ENCODE measurements at regions not wholly inside any gene's neighbourhood (a gene's known extent, or its start where the extent isn't known, plus 50 kb on each side); places are given as distances from the start of the nearest gene placed in this dataset.

- peak overlapping the region; percentile 94 to 98 for H3K27ac Mint-ChIP-seq
- peaks cover 0 to 16% of the 10 kb centered on the region in 2 donors for H3K9me3 Mint-ChIP-seq
- peaks cover 8 to 40% of the 10 kb centered on the region in 2 donors for H3K36me3 Mint-ChIP-seq
- DNase-seq (ENCODE audit: low spot score in 2 of 2) (peak; percentile 64 to 70), ATAC-seq (peak; percentile 56 to 70)
These were observed 108.8 kb upstream of the ATF7IP start for GRCh38 chr12:14256555-14257169.

GRCh38 chr12:14257303-14257733, 108.2 kb upstream of the ATF7IP start:
- ATAC-seq (peak in 1 of 2 donors; percentile 50), DNase-seq (ENCODE audit: low spot score in 2 of 2) (no peak)
- peaks cover 8 to 40% of the 10 kb centered on the region in 2 donors for H3K36me3 Mint-ChIP-seq
- H3K9me3 Mint-ChIP-seq: peaks cover 0 to 16% of the 10 kb centered on the region in 2 donors
- H3K27ac Mint-ChIP-seq: peak overlapping the region; percentile 94 to 98

- ATAC-seq (peak; percentile 38 to 76), DNase-seq (ENCODE audit: low spot score in 2 of 2) (peak; percentile 74 to 78)
- H3K27ac Mint-ChIP-seq: peak overlapping the region; percentile 94 to 98
- peaks cover 0 to 16% of the 10 kb centered on the region in 2 donors for H3K9me3 Mint-ChIP-seq
- H3K36me3 Mint-ChIP-seq: peaks cover 8 to 40% of the 10 kb centered on the region in 2 donors
These were observed 107.5 kb upstream of the ATF7IP start for GRCh38 chr12:14257734-14258574.

GRCh38 chr12:14258575-14258940, 106.9 kb upstream of the ATF7IP start:
- H3K9me3 Mint-ChIP-seq: peaks cover 0 to 16% of the 10 kb centered on the region in 2 donors
- ATAC-seq (no peak), DNase-seq (ENCODE audit: low spot score in 2 of 2) (no peak)
- peaks cover 8 to 40% of the 10 kb centered on the region in 2 donors for H3K36me3 Mint-ChIP-seq
- peak overlapping the region; percentile 75 to 94 for H3K27ac Mint-ChIP-seq

DNA sequence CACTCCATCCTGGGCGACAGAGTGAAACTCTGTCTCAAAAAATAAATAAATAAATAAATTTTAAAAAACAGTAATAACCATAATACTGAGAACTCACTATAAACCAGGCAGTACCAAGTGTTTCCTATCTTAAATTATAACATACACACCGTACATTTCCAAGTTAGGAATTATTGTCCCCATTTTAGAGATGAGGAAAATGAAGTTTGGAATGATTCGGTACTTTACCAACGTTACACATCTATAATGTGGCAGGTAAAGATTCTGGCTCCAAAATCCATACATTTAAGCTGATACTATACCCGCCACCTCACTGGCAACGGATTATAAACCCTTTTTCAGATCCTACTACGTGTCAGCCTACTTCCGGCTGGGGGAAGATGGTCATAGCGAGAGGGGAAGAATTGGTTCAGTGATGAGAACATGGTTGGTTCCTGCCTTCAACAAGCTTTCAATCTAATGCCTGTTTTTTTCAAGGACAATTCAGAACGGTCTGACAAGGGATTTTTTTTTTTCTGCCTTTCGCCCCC, 105.9 kb upstream of the ATF7IP start:
- no peak for ATAC-seq
- Mint-ChIP-seq H3K9me3 (peaks cover 2 to 17% of the 10 kb centered on the region in 2 donors), H3K27ac (no peak overlapping the region), H3K36me3 (peaks cover 8 to 39% of the 10 kb centered on the region in 2 donors)
- no peak for DNase-seq (ENCODE audit: low spot score in 2 of 2)

GRCh38 chr12:14260011-14260993, 105.2 kb upstream of the ATF7IP start:
- no peak for ATAC-seq
- peaks cover 8 to 32% of the 10 kb centered on the region in 2 donors for H3K36me3 Mint-ChIP-seq

DNA sequence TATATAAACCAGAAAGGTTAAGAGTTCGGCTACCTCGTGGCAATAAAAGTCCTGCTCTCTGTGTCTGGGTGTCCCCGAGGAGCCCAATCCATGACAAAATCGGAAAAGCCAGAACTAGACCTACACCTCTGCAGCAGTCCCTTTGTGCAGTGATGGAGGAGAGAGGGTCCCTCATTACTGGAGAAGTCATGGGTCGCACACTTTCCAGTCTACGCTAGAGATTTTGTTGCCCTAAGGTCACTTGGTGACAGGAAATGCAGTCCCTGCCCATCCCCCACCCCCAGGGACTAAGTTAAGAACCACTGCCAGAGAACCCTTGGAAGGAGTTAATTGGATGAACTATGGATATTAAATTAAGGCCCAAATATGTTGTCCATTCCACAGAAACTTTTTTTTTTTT, 104.4 kb upstream of the ATF7IP start:
- DNase-seq (ENCODE audit: low spot score in 2 of 2): no peak
- Mint-ChIP-seq H3K27ac (no peak overlapping the region), H3K9me3 (peaks cover 5 to 12% of the 10 kb centered on the region in 2 donors), H3K36me3 (peaks cover 8 to 30% of the 10 kb centered on the region in 2 donors)
- ATAC-seq: no peak

More at GRCh38 chr12:14260011-14260993, 105.2 kb upstream of the ATF7IP start:
- no peak overlapping the region for H3K27ac Mint-ChIP-seq
- peaks cover 5 to 14% of the 10 kb centered on the region in 2 donors for H3K9me3 Mint-ChIP-seq
- DNase-seq (ENCODE audit: low spot score in 2 of 2): no peak

- DNase-seq (ENCODE audit: low spot score in 2 of 2) (no peak), ATAC-seq (no peak)
- H3K9me3 Mint-ChIP-seq: peaks cover 5 to 12% of the 10 kb centered on the region in 2 donors
- H3K27ac Mint-ChIP-seq: no peak overlapping the region
- peaks cover 8 to 30% of the 10 kb centered on the region in 2 donors for H3K36me3 Mint-ChIP-seq
These were observed 103.6 kb upstream of the ATF7IP start for GRCh38 chr12:14261861-14262260.

DNA sequence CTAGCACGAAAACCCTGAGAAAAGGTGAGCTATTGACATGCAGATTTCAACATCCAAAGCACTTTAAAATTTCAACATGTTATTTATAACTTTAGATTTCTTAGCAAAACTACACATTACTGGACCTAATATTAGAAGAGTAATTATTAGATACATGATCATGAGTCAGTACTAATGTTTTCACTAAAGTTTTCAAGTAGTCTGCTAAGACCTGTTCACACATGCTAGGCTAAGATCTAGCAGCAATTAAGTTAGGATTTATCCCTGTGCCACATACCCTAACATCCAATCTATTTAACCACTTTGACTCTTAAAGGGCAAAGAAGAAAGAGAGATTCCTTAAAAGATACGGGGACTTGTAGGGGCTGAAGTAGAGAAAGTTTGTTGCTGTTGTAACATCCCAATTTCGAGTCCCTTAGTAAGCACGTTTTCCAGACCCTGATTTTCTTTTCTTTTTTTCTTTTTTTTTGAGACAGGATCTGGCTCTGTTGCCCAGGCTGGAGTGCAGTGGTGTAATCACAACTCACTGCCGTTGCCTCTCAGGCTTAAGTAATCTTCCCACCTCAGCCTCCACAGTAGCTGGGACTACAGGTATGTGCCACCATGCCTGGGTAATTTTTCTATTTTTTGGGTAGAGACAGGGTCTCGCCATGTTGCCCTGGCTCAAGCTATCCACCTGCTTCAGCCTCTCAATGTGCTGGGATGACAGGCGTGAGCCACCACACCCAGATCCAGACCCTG, 102.5 kb upstream of the ATF7IP start:
- Mint-ChIP-seq H3K9me3 (peaks cover 5 to 12% of the 10 kb centered on the region in 2 donors), H3K27ac (no peak overlapping the region), H3K36me3 (peaks cover 5 to 24% of the 10 kb centered on the region in 2 donors)
- ATAC-seq (no peak), DNase-seq (ENCODE audit: low spot score in 2 of 2) (no peak)

DNA sequence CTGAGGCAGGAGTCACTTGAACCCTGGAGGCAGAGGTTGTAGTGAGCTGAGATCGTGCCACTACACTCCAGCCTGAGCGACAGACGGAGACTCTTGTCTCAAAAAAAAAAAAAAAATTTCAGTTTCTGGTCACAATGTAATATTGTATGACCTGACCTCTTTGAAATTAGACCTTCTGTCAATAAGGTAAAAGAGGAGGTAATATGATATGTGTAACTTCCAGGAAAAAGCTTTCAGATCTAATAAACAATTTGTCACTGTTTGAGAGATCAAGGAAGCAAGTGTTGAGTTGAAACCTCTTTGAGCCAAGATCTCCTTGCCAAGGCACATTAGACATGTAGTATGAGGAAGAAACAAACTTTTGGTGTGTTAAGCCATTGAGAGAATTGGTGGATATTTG, 101.7 kb upstream of the ATF7IP start:
- no peak for DNase-seq (ENCODE audit: low spot score in 2 of 2)
- Mint-ChIP-seq H3K36me3 (peaks cover under 1 to 16% of the 10 kb centered on the region in 2 donors), H3K27ac (no peak overlapping the region), H3K9me3 (peaks cover 5 to 9% of the 10 kb centered on the region in 2 donors)
- ATAC-seq: no peak

DNA sequence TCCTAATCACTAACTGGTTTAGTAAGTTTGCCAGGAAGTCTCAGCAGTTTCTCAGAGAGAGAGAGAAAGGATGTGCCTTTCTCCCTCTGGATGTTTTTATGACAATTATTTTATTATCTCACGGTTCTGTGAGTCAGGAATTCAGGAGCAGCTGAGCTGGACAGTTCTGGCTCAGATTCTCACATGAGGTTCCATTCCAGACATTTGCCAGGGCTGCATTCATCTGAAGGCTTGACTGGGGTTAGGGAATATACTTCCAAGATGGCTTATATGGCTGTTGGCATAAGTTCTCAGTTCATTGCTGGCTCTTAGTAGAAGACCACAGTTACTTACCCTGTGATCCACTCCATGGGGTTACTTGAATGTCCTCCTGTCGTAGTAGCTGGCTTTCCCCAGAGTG, 101.2 kb upstream of the ATF7IP start:
- Mint-ChIP-seq H3K9me3 (peaks cover 4 to 6% of the 10 kb centered on the region in 2 donors), H3K36me3 (peaks cover 0 to 10% of the 10 kb centered on the region in 2 donors), H3K27ac (no peak overlapping the region)
- DNase-seq (ENCODE audit: low spot score in 2 of 2) (no peak), ATAC-seq (no peak)

- H3K27ac Mint-ChIP-seq: no peak overlapping the region
These were observed 100.7 kb upstream of the ATF7IP start for GRCh38 chr12:14264778-14265177.

DNA sequence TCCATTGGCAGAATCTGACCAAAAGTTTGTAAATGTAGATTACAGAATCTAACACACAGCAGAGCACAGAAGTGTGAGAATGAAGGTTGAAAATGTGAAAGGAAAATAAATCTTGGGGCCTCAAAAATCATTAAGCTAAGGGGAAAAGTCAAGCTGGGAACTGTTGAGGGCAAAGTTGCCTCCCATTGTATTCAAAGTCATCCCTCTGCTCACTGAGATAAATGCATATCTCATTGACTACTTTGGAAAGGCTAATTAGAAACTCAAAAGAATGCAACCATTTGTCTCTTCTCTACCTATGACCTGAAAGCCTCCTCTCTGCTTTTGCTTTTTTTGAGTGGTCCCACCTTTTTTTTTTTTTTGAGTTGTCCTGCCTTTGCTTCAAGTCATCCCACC, 97.4 kb upstream of the ATF7IP start:
- Mint-ChIP-seq H3K36me3 (peaks cover 9% of the 10 kb centered on the region in 2 donors), H3K9me3 (peaks cover 17 to 19% of the 10 kb centered on the region in 2 donors), H3K27ac (no peak overlapping the region)
- ATAC-seq (no peak), DNase-seq (ENCODE audit: low spot score in 2 of 2) (no peak)

More at GRCh38 chr12:14264778-14265177, 100.7 kb upstream of the ATF7IP start:
- ATAC-seq: no peak
- Mint-ChIP-seq H3K9me3 (peaks cover 4 to 9% of the 10 kb centered on the region in 2 donors), H3K36me3 (peaks cover 0 to 7% of the 10 kb centered on the region in 2 donors)
- no peak for DNase-seq (ENCODE audit: low spot score in 2 of 2)

DNA sequence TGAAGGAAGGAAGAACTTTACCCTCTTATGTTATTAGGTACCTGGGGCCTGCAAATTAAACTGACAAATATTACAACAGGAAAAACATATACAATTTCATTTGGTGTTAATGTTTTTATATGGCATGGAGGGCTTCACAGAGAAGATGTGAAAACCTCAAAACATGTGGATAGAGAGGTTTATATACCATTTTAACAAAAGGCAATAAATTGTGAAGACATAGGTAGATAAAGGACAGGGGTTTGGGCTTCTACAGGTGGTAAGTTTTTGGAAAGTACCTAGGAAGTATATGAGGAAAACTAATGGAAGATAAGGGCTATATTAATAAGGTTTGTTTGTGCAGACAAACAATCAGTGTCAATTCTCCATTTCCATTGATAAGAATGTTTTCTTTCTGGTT, 95.1 kb upstream of the ATF7IP start:
- DNase-seq (ENCODE audit: low spot score in 2 of 2) (no peak), ATAC-seq (no peak)
- Mint-ChIP-seq H3K36me3 (peaks cover 9 to 15% of the 10 kb centered on the region in 2 donors), H3K9me3 (peaks cover 12 to 18% of the 10 kb centered on the region in 2 donors), H3K27ac (no peak overlapping the region)

Measured in activated naive CD4-positive, alpha-beta T cell treated with anti-CD3 and anti-CD28 coated beads, Interleukin-2, amount 50 U/mL, for 72 hours (primary cell).